GM18499 (cell line): ENCODE measurements at regions not wholly inside any gene's neighbourhood (a gene's known extent, or its start where the extent isn't known, plus 50 kb on each side); places are given as distances from the start of the nearest gene placed in this dataset.

Experiments
- ATAC-seq: cut with Tn5 transposase; IDR thresholded peaks from one replicate; pipeline ENCODE4 v1.9.1; 2021; ENCODE audit warnings: moderate number of reproducible peaks; ENCODE audit not compliant: insufficient read depth, unreplicated experiment

DNA sequence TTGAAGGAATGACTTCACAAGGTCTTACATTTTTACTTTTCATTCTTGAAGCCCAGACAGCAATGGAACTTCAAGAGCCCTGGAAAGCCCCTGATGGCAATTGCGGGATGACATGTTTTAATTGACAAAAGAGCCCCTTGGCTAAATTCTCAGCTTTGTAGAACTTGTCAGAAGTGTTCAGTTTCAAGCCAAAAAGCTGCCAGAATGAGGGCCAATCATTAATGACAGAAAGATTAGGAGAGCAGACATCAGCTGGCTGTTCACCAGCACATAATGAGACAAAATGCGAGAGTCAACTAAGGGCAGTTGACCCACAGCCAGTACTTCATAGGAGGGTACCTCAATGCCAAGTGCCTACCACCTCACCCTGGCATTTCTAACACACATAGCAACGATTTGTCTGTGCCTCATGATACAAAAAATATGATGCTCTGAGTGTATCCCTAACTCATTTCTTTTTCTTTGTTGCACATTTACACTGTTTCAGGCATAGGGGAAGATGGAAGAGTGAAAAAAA, 243.1 kb downstream of the MYLK4 start:
- ATAC-seq, result no peak

DNA sequence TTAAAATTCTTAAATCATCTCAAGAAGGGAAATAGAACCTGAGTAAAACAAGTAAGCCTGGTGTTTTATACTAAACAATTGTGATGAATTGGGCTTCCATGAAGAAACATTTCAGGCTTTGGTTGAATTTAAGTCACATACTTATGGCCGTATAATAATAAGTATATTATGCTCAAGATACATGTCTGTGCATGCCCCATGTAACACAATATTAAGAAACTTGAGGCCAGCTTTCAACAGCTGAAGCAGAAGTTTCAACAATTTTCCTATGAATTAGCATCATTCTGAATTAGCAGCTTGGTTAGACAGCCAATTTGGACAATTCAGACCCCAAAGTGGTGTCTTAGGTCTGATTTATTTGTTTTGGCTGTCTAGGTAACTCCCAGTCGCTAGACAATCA, 243.7 kb downstream of the MYLK4 start:
- ATAC-seq, result no peak

DNA sequence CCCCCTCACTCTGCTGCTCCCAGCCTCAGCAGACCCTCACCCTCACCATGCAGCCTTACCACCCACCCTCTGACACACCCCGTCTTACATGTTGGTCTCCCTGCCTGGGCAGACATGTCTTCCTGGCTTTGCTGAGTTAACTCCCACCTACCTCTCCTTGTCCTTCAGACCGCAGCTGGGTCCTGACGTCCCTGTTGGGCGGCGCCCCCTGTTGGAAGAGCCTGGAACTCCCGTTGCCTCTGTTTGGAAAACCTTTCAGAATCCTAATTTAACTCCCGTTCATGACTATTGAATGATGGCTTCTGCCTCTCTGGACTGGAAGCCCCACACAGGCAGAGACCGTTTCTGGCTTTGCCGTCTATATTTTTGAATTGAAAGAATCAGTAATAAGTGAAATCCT, 245.1 kb downstream of the MYLK4 start:
- no peak for ATAC-seq

DNA sequence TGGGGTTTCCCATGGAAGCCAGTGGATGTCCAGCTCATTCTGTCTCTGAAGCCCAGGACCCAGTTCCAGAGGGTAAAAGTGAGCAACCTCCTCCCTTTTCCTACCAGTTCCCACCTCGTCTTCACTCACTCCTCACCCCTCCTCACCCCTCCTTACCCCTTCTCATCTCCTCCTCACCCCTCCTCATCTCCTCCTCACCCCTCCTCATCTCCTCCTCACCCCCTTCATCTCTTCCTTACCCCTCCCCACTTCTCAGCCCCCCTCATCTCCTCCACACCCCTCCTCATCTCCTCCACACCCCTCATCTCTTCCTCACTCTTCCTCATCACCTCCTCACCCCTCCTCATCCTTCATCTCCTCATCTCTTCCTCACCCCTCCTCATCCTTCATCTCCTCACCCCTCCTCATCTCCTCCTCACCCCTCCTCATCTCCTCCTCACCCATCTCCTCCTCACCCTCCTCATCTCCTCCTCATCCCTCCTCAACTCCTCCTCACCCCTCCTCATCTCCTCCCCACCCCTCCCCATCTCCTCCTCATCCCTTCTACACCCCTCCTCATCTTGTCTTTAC, 246.1 kb downstream of the MYLK4 start:
- no peak for ATAC-seq

DNA sequence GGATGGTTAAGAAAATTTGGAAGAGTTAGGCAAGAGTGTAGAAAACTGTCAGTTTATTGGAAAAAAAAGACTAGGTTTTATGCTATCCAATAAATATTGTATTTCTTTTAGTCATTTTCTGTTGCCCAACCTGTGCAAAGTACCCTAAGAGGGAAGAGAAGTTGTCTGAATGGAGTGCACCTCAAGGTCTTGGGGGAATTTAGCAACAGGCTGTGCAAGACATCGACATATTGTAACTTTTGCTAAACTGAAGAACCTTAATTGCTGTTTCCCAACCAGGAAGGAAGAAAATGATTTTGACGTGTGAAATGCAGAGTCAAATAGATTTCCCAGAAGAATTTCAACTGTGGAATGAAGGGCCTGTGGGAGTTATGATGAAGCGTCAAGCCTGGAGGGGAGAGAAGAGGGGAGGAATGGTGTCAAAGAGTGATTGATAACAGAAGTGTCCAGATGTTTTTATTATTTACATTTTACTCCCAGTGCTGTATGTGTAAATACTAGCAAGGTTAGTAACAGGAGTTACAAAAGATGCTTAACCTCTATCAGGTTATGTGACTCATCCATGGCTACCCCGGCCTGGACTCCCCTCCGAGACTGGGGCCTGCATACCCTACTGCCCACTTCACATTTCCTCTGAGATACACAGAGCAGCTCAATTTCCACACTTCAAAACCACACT, 246.8 kb downstream of the MYLK4 start:
- no peak for ATAC-seq

DNA sequence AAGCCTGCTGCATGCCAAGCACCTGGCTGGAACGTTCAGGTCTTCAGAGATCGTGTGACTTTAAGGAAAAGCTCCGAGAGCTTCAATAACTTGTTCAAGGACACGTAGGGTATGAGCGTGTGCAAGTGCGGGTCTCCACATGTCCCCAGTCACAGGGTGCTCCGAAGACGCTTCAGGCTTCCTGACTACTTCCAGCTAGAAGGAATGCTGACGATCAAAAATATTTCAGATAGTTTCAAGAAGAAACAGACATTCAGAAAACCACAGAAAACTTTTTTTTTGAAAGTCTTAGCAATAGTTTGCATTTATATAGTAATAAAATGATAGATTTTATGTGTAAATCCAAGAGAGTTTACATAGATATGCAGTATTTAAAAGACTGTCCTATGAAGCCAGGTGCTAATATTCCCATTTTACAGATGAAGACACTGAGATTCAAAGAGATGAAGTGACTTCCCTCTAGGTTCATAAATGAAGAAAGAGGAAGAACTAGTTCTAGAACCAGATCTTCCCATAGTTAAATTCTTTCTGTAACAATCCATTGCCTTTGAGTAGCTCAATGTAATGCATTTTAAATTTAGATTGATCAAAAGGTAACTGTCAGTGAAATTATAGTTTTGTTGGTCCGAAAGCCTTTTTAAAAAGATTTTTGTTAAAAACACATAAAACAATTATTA, 247.6 kb downstream of the MYLK4 start:
- no peak for ATAC-seq

DNA sequence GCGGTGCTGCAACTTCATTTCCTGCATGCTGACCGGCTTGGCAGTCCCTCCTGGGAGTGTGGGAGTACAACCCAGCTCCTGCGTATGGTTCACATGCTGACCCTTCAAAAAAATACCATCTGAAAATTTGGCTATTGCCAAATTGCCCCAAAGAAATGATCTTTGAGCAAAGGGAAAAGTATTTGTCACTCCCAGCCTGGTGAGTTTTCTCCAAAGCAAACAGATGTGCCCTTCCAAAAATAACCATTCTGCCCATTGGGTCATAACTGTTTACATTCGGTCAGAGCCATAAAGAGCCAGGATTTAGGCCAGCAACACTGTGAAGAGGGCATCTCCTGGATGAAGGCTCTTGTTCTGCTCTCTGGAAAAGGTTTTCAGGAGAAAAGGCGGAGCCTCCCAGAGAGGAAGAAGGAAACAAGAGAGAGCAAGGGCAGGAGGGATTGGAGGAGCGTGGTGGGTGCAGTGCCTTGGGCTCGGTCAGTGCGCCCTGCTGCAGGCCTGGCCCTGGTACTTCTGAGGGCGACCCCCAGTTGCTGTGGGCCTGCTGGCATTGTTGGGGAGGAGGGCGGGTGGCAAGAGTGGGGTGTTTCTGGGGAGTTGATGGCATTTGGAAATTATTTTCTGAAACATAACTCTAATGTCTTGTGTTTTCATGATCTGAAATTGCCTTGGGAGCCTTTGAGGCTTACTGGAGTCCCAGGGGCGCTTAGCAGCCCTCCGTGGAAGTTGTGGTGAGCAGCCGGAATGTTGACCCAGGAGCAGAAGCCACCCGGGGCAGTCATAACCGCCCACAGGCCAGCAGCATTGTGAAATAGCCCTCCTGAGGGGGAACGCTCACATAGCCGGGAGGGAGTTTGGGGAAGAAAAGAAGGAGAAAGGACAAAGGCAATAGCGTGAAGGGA, 248.4 kb downstream of the MYLK4 start:
- no peak for ATAC-seq

DNA sequence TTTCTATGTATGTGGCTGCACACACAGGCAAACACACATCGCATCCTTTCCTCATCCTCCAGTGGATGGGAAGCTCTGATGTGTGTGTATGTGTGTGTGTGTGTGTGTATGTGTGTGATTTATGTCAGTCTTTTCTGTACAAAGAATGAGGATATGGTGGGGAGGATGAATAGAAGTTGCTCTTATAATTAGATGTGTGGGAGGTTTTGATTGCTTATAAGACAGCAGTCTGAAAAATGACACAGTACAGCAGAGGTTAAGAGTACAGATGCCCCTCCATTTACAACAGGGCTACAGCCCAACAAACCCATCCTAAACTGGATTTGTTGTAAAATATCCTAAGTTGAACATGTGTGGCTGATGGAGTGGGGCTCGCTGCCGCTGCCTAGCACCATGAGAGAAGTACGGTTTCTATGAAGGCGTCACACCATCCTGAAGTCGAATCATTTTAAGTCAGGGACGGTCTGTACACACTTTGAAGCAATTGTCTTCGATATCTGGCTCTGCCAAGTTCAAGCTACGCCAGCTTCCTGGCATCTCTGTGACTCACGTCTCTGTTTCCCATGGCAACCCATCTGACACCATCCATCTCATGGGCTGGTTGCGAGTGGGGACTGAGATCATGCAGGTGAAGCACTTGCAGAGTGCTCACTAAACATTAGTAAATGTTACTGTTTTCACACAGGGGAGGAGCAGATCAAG, 252.6 kb downstream of the MYLK4 start:
- ATAC-seq, result no peak

DNA sequence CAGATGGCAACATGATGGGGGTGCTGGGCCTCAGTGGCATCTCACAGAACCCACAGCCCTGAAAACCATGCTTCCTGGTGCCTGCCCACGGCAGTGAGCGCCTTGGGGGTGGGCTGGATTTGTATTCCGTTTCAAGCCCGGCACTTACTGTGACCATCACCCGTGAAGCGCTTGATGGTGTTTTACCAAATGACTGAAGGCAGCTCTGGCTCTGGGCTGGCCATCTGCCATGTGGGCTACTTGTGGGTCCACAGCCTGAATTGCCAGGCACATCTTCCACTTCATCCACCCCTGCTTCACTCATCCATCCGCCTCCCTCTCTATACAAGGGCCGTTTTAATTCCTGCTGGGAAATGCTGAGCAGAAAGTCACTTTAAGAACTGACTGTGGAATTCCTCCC, 250.9 kb upstream of the GMDS start:
- ATAC-seq, result no peak

DNA sequence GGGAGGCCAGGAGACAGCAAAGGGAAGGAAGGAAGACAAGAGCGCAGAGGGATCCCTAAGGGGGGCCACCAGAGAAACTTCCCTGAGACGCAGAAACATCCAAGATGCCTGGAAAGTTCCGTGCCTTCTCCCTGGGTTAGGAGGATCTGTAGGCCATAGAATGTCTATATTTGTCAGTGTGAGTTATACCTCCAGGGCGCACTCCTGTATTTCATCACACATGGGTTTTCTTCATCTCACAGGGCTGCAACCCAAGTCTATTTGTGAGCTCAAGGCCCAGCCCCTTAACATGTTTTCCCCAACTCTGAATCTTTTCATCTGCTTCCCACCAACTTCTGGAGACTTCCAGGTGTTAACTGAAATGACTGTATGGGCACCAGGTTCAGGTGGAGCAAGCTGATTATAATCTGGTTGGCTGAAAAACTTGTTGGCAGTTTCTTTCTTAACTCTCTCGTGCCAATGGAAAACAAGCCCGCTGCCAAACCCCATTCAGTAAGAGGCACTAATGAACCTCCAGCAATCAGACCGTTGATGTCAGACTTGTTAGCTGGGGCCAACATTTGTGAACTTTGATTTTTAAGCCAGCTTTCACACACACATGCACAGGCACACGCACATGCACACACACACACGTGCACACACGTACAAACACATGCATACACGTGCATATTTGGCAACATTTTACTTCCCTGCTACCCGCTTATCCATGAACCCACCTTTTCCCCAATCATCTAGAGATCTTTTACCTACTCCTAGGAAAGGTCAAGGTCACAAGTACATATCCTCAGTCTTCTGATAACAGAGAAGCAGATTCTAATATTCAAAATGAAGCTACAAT, 247.5 kb upstream of the GMDS start:
- no peak for ATAC-seq

DNA sequence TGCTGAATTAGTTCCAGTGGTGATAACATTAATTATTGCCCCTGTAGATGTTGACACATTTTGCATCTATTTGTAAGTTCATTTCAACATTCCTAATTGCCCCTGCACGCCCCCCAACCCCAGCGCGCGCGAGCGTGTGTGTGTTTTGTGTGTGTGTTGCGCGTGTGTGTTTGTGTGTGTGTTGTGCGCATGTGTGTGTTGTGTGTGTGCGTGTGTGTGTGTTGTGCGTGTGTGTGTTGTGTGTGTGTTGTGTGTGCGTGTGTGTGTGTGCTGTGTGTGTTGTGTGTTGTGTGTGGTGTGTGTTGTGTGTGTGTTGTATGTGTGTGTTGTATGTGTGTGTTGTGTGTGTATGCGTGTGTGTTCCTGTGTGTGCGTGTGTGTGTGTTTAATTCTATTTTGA, 245.7 kb upstream of the GMDS start:
- no peak for ATAC-seq

DNA sequence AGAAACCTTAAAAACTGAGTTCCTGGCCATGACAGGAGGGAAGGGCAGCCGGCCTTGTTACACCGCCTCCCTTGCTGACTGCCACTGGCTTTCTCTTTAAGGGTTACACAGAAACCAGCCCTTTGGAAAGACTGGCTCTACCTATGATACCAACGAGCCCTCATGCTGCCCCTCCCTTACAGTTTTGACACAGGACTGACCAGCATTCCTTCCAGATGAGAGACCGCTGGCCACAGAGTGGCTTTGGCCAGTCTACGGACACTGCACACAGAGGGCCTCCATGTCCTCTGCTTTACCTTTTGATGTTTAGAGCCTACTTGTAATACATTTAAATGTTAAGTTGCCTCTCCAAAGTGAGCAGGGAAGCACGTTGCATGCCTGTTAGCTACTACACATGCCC, 243.2 kb upstream of the GMDS start:
- no peak for ATAC-seq

DNA sequence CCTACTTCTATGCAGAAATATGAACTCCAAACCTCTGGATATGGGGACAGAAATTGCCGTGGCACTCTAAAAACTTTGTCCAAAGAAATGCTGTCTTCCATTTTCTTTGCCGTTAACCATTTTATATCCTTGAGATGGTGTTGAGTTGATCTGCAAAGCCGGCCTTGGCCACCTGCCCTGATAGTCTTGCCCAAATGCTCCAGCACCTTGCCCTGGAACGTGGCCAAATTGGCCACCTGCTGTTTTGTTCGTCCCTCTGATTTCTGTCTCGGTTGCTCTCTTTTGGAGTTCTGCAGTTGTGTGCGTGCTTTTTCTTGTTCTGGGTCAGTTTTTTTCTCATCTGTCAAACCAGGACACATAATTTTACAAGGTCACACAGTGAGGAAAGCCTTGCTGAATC, 239.7 kb upstream of the GMDS start:
- no peak for ATAC-seq

DNA sequence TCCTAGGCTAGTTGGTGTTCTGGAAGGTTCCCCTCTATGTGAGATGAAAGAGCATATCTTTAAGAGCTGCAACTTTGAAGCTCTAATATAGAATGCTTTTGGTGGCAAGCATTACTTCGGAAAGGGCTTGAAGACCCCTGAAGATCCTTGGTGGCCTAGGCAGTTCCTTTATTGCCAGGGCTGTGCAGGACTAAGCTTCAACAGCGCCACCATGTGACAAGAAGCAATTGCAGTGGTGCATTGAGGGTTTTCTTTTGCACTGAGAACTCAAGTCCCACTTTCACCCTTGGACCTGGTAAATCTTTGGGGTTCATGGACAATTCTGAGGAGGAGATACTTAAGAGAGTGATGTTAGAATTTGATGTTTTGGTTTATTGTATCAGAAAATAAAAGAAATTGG, 237.4 kb upstream of the GMDS start:
- no peak for ATAC-seq

DNA sequence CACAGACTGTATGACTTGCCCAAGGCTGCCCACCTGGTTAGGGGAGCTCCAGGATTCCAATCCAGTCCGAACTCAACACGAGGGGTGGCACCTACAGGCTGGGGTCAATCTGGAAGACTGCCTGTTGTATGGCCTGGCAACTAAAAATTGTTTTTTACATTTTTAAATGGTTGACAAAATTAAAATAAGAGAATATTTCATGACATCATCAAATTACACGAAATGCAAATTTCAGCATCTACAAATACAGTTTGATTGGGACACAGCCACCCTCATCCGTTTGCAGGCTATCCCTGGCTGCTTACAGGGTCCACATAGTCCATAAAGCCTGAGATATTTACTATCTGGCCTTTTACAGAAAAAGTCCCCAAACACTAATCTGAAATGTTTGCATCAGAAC, 235.9 kb upstream of the GMDS start:
- ATAC-seq, result no peak

DNA sequence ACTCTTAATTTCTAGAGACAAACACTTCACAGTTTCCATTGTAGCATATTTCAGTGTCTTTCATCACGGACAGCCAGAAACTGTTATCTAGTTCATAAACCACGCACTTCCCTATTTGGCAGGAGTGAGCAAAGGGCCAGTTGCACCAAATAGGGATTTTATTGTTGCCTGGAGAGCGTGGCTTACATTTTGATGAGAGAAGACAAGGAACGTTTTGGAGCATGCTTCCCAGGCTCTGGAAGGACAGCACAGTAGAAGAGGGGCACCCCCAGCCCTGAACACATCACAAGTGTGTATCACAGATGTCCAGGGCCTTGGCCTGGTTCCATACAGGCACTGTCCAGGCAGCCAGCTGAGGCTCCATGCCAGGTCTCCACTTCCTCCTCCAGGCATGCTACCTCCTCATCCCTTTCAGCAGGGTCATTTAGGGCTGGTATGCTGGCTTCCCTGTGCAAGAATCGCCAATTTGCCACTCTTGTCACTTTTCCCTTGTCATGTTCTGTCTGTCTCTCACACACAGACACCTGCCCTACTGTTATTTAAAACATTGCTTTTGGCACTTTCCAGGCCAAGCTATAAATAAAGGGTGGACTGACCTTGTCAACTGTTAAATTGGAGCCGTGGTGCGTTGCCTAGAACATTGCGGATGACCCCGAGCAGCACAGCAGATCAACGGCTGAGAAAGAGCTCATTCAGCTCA, 235.0 kb upstream of the GMDS start:
- no peak for ATAC-seq

DNA sequence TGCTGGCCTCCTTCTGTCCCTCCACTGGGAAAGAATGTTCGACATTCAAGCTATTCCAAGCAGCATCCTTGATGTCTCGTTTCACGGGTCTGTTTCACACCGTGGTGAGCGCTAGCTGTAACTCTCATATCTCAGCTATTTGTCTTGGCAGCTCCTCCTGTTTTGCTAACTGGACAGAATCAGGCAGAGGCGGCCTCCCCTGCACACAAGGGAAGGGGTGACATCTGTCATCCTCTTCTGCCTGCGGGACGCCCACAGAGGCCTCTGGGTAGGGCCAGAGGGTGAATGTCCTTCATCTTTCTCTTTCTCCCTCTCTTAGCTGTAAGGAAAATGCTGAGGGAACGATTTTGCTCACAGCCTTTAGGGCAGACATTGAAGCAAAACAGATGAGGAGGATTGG, 232.8 kb upstream of the GMDS start:
- ATAC-seq, result no peak

DNA sequence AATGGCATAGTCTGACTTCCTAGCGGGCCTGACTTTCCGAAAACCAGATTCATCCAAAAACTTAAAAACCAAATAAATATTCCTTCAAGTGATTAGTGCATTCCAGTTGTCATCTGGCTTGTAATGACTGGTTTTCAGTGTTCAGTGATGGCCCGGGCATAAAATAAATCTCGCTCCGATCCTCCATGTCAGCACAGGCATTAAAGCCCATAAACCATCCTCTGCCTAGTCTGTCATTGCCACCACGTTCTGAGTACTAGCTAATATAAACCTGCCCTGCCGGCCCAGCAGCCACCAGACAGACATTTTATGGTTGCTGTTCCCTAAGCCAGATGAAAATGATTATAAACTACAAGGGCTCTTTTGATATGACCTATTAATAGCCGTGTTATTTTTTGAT, 232.3 kb upstream of the GMDS start:
- no peak for ATAC-seq

DNA sequence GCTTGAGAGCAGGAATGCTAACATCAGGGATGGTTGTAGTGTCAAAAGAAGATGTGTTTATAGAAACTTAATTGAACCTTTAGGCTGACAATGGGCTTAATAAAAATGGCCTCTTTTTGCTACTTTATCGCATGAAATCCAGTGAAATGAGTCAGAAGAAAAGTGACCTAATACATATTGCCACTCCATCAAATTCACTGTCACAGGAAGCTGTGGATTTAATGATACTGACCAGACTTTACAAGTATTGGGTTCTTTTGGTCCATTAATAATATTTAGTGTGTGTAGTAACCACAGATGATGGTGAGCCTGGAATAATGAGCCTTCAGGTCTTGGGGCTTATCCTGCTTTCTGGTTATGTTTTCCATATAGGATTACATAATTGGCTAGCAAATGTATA, 231.8 kb upstream of the GMDS start:
- ATAC-seq, result no peak
